Ishikawa (cell line): ENCODE measurements at regions not wholly inside any gene's neighbourhood (a gene's known extent, or its start where the extent isn't known, plus 50 kb on each side); places are given as distances from the start of the nearest gene placed in this dataset.

Experiments
- CEBPB ChIP-seq: IDR thresholded peaks from 2 replicates; pipeline ENCODE4 v1.6.1; 2012
- CREB1 ChIP-seq: IDR thresholded peaks from 2 replicates; pipeline ENCODE4 v1.6.1; 2012; ENCODE audit warnings: low read depth
- EGR1 ChIP-seq: IDR thresholded peaks from 2 replicates; pipeline ENCODE4 v1.6.1; 2012
- EP300 ChIP-seq: IDR thresholded peaks from 2 replicates; pipeline ENCODE4 v1.6.1; 2012; ENCODE audit warnings: borderline replicate concordance
- FOXM1 ChIP-seq: IDR thresholded peaks from 2 replicates; pipeline ENCODE4 v1.6.1; 2012; ENCODE audit warnings: low read depth, borderline replicate concordance
- MAX ChIP-seq: IDR thresholded peaks from 2 replicates; pipeline ENCODE4 v1.6.1; 2012
- NFIC ChIP-seq: IDR thresholded peaks from 2 replicates; pipeline ENCODE4 v1.6.1; 2012
- RAD21 ChIP-seq: IDR thresholded peaks from 2 replicates; pipeline ENCODE4 v1.6.1; 2012; ENCODE audit warnings: low read depth
- TAF1 ChIP-seq: IDR thresholded peaks from 2 replicates; pipeline ENCODE4 v1.6.1; 2012; ENCODE audit warnings: low read depth, mild to moderate bottlenecking
- TCF12 ChIP-seq: IDR thresholded peaks from 2 replicates; pipeline ENCODE4 v1.6.1; 2012; ENCODE audit warnings: low read depth
- TEAD4 ChIP-seq: IDR thresholded peaks from 2 replicates; pipeline ENCODE4 v1.6.1; 2012
- YY1 ChIP-seq: IDR thresholded peaks from 2 replicates; pipeline ENCODE4 v1.6.1; 2012; ENCODE audit warnings: low read depth
- ZBTB7A ChIP-seq: IDR thresholded peaks from 2 replicates; pipeline ENCODE4 v1.6.1; 2012; ENCODE audit warnings: low read depth
- TF ChIP-seq, protein P1 (sequence below): IDR thresholded peaks from 2 replicates; pipeline ENCODE4 v1.6.1; 2012
- TF ChIP-seq, protein P2 (sequence below): IDR thresholded peaks from 2 replicates; pipeline ENCODE4 v1.6.1; 2012; ENCODE audit warnings: low read depth, mild to moderate bottlenecking

DNA sequence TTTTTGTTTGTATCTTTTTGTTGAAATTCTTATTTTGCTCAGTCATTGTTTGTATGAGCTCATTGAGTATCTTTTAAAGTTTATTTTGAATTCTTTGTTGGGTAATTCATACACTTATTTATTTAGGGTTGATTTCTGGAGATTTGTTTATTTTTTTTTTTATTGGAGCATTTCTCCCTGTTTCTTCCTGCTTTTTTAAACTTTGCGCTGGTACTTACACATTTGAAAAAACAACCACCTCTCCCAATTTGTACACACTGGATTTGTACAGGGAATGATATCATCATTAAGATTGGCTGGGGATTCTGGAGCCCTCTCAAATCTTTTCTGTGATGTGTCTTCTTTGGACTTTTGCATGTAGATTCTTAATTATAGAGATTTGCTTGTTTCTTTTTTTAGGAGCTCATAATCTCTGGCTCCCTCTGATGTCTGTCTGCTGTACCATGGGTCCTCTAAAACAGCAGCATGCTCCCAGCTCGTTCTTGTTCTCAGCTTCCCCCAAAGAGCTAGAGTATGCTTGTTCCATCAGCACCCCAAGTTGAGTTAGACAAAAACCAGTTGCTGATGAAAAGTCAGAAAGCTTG, 310.7 kb downstream of the DUSP10 start:
- TF ChIP-seq YY1: no peak
- no peak for TF ChIP-seq EGR1
- TF ChIP-seq, protein P1, sequence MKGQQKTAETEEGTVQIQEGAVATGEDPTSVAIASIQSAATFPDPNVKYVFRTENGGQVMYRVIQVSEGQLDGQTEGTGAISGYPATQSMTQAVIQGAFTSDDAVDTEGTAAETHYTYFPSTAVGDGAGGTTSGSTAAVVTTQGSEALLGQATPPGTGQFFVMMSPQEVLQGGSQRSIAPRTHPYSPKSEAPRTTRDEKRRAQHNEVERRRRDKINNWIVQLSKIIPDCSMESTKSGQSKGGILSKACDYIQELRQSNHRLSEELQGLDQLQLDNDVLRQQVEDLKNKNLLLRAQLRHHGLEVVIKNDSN: no peak
- TF ChIP-seq TCF12: no peak
- TF ChIP-seq MAX: no peak
- no peak for TF ChIP-seq ZBTB7A
- TF ChIP-seq NFIC: no peak

GRCh38 chr1:221431961-221432360, 309.9 kb downstream of the DUSP10 start:
- no peak for TF ChIP-seq EGR1

GRCh38 chr1:221435504-221435904, 306.4 kb downstream of the DUSP10 start:
- TF ChIP-seq EP300: no peak
- no peak for TF ChIP-seq YY1
- no peak for TF ChIP-seq TEAD4
- TF ChIP-seq EGR1: no peak
- peak; percentile 58 for TF ChIP-seq RAD21
- TF ChIP-seq ZBTB7A: no peak

GRCh38 chr1:221437171-221437570, 304.7 kb downstream of the DUSP10 start:
- TF ChIP-seq RAD21 (no peak), TAF1 (no peak), CEBPB (no peak), TEAD4 (no peak), NFIC (no peak), FOXM1 (no peak), CREB1 (no peak)

DNA sequence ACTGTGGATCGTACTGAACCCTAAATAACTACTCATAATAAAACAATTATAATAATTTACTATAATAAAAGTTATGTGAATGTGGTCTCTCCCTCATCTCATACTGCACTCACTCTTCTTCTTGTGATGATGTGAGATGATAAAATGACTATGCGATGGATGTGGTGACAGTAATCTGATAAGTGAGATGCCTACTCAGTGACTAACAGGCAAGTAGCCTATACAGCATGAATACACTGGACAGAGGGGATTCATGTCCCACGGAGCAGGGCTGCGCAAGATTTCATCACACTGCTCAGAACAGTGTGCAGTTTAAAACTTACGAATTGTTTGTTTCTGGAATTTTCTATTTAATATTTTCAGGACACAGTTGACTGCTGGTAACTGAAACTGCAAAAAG, 304.0 kb downstream of the DUSP10 start:
- TF ChIP-seq ZBTB7A: no peak
- TF ChIP-seq RAD21: no peak
- TF ChIP-seq CREB1: no peak
- no peak for TF ChIP-seq TAF1
- TF ChIP-seq YY1: no peak
- TF ChIP-seq, protein P2, sequence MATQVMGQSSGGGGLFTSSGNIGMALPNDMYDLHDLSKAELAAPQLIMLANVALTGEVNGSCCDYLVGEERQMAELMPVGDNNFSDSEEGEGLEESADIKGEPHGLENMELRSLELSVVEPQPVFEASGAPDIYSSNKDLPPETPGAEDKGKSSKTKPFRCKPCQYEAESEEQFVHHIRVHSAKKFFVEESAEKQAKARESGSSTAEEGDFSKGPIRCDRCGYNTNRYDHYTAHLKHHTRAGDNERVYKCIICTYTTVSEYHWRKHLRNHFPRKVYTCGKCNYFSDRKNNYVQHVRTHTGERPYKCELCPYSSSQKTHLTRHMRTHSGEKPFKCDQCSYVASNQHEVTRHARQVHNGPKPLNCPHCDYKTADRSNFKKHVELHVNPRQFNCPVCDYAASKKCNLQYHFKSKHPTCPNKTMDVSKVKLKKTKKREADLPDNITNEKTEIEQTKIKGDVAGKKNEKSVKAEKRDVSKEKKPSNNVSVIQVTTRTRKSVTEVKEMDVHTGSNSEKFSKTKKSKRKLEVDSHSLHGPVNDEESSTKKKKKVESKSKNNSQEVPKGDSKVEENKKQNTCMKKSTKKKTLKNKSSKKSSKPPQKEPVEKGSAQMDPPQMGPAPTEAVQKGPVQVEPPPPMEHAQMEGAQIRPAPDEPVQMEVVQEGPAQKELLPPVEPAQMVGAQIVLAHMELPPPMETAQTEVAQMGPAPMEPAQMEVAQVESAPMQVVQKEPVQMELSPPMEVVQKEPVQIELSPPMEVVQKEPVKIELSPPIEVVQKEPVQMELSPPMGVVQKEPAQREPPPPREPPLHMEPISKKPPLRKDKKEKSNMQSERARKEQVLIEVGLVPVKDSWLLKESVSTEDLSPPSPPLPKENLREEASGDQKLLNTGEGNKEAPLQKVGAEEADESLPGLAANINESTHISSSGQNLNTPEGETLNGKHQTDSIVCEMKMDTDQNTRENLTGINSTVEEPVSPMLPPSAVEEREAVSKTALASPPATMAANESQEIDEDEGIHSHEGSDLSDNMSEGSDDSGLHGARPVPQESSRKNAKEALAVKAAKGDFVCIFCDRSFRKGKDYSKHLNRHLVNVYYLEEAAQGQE: no peak
- TF ChIP-seq, protein P1: no peak
- no peak for TF ChIP-seq MAX
- no peak for TF ChIP-seq TEAD4
- TF ChIP-seq NFIC: no peak
- no peak for TF ChIP-seq CEBPB
- no peak for TF ChIP-seq TCF12
- TF ChIP-seq EGR1: no peak
- TF ChIP-seq FOXM1: no peak
- TF ChIP-seq EP300: no peak

GRCh38 chr1:221439008-221439746, 302.7 kb downstream of the DUSP10 start:
- TF ChIP-seq CEBPB (no peak), MAX (no peak)

- no peak for TF ChIP-seq TAF1
- no peak for TF ChIP-seq EP300
- TF ChIP-seq, protein P2: no peak
- TF ChIP-seq EGR1: no peak
- no peak for TF ChIP-seq TCF12
- no peak for TF ChIP-seq CEBPB
- TF ChIP-seq CREB1: no peak
- TF ChIP-seq MAX: no peak
- no peak for TF ChIP-seq NFIC
- TF ChIP-seq TEAD4: no peak
- TF ChIP-seq YY1: no peak
- no peak for TF ChIP-seq FOXM1
- TF ChIP-seq, protein P1: no peak
- TF ChIP-seq ZBTB7A: no peak
These were observed 302.0 kb downstream of the DUSP10 start for GRCh38 chr1:221439747-221440501.
